Tibial nerve (tissue), 4 donors: ENCODE measurements at regions not wholly inside any gene's neighbourhood (a gene's known extent, or its start where the extent isn't known, plus 50 kb on each side); places are given as distances from the start of the nearest gene placed in this dataset.

Experiments
- EP300 ChIP-seq, 2 donors: sonication (generic); formaldehyde crosslinking; IDR thresholded peaks; one replicate each; pipeline ENCODE4 v1.6.1; 2017; ENCODE audit warnings: antibody characterized with exemption in 2 of 2, mild to moderate bottlenecking in 1 of 2
- POLR2A ChIP-seq, 2 donors: fragments of 450-650 bp; IDR thresholded peaks; one replicate each; pipeline ENCODE4 v1.6.1; 2017; ENCODE audit warnings: antibody characterized with exemption in 2 of 2, mild to moderate bottlenecking in 2 of 2, moderate library complexity in 2 of 2
- TF ChIP-seq, protein P1 (sequence below), 5 experiments: fragments of 200-600 bp in 3 of 5; fragments of 450-650 bp in 2 of 5; sonication (generic) in 3 of 5; IDR thresholded peaks; one replicate each; pipeline ENCODE4 v1.5.1; 2016 to 2019; ENCODE audit warnings: antibody characterized with exemption in 5 of 5, mild to moderate bottlenecking in 3 of 5, moderate library complexity in 2 of 5

DNA sequence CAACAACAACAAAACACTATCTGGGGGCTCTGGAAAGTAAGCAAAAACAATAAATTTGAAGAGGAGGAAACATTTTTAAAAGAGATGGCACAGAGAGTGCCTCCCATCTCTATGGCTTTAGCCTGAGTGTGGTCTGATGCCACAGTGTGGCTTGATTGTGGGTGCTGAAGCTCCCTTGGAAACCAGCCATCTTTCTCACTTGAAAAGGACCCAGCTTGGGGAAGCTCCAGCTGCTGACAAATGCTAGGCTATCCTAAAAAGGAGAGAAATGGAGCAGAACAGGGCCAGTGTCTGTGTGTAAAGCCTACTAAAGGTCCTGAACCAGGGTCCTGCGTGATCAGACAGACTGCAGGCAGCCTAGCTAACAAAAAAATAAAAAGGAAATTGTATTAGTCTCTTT lies 642.0 kb upstream of the PTBP2 start:
- TF ChIP-seq, protein P1, sequence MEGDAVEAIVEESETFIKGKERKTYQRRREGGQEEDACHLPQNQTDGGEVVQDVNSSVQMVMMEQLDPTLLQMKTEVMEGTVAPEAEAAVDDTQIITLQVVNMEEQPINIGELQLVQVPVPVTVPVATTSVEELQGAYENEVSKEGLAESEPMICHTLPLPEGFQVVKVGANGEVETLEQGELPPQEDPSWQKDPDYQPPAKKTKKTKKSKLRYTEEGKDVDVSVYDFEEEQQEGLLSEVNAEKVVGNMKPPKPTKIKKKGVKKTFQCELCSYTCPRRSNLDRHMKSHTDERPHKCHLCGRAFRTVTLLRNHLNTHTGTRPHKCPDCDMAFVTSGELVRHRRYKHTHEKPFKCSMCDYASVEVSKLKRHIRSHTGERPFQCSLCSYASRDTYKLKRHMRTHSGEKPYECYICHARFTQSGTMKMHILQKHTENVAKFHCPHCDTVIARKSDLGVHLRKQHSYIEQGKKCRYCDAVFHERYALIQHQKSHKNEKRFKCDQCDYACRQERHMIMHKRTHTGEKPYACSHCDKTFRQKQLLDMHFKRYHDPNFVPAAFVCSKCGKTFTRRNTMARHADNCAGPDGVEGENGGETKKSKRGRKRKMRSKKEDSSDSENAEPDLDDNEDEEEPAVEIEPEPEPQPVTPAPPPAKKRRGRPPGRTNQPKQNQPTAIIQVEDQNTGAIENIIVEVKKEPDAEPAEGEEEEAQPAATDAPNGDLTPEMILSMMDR (IDR thresholded peaks at IDR 0.05): no peak
- TF ChIP-seq POLR2A (IDR thresholded peaks at IDR 0.05) (no peak), EP300 (IDR thresholded peaks at IDR 0.05) (no peak)
